ENCODE measurements at regions not wholly inside any gene's neighbourhood (a gene's known extent, or its start where the extent isn't known, plus 50 kb on each side); places are given as distances from the start of the nearest gene placed in this dataset.

DNA sequence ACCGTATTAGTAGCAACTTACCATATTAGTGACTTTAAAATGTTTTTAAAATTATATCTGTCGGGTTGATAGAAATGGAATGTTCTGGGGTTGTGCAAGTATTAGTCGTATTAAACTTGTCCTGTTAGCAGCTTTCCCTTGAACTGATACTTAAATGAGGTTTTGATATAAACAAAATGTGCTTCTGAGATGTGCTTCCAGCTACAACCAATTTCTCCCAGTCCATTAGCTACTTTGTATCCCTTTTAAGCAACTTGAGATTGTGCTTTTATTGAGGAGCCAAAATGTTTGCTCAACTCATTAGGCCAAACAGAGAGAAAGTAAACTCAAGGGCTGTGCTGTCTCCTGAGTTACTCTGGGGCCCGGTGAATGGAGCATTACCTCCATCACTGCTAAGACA, 255.0 kb upstream of the RBFOX1 start:
- ChIA-PET POLR2A (ENCODE audit: unreplicated experiment) (no interaction called here), CTCF (no interaction called here)
- Histone ChIP-seq H3K79me2 (ENCODE audit: low read length) (no peaks in the 10 kb centered on the region), H3K9ac (ENCODE audit: low read length) (no peak overlapping the region), H3K4me3 (ENCODE audit: low read length) (no peak overlapping the region), H4K20me1 (ENCODE audit: low read length) (no peaks in the 10 kb centered on the region), H2AFZ (ENCODE audit: low read length) (no peak overlapping the region), H3K9me2 (replicated peaks; ENCODE audit: low read length) (no peaks in the 10 kb centered on the region), H3K9me3 (ENCODE audit: low read length) (no peaks in the 10 kb centered on the region), H3K27me3 (ENCODE audit: low read length) (no peaks in the 10 kb centered on the region), H3K4me1 (ENCODE audit: insufficient read depth, low read length) (no peaks in the 10 kb centered on the region), H3K4me2 (ENCODE audit: low read length) (no peak overlapping the region), H3K36me3 (ENCODE audit: low read depth, low read length) (no peaks in the 10 kb centered on the region), H3K27ac (ENCODE audit: low read length) (no peak overlapping the region), H3F3A (ENCODE audit: low read length, unreplicated experiment) (no peaks in the 10 kb centered on the region)
- BruUV-seq (replicated peaks), result no TSS peak
- no peak for DNase-seq
- intact Hi-C loops (cut with micrococcal nuclease), result no loop called here
- TF ChIP-seq, protein P1, sequence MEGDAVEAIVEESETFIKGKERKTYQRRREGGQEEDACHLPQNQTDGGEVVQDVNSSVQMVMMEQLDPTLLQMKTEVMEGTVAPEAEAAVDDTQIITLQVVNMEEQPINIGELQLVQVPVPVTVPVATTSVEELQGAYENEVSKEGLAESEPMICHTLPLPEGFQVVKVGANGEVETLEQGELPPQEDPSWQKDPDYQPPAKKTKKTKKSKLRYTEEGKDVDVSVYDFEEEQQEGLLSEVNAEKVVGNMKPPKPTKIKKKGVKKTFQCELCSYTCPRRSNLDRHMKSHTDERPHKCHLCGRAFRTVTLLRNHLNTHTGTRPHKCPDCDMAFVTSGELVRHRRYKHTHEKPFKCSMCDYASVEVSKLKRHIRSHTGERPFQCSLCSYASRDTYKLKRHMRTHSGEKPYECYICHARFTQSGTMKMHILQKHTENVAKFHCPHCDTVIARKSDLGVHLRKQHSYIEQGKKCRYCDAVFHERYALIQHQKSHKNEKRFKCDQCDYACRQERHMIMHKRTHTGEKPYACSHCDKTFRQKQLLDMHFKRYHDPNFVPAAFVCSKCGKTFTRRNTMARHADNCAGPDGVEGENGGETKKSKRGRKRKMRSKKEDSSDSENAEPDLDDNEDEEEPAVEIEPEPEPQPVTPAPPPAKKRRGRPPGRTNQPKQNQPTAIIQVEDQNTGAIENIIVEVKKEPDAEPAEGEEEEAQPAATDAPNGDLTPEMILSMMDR (conservative IDR thresholded peaks at IDR 0.05; ENCODE audit: low read depth, low read length), result no peak
- TF ChIP-seq EZH2 (IDR thresholded peaks at IDR 0.05; ENCODE audit: low read length, unreplicated experiment), result no peak
- TF ChIP-seq EZH2phosphoT487 (IDR thresholded peaks at IDR 0.05; ENCODE audit: borderline replicate concordance, low read length), result no peak
- no peak for ATAC-seq

DNA sequence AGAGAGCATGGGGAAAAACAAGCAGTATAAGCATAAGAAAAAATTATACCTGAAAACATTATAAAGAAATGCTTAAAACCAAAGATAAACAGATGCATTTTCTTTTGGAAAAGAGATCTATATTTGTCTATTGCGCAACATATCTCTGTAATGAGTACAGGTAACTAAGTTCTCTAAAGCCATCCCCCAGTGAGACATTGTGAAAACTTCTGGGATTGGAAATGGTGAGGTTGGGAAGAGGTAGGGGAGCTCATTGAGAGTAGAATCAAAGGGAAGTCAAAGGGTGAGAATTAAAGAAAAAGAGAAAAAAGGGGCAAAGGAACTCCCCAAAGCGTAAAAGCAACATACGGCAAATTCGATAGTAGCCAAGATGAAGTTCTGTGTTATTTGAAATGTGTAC, 257.9 kb upstream of the RBFOX1 start:
- H3K4me1 ChIP-seq (ENCODE audit: insufficient read depth, low read length), result no peaks in the 10 kb centered on the region
- H3K9me2 ChIP-seq (replicated peaks; ENCODE audit: low read length), result no peaks in the 10 kb centered on the region
- H3K27me3 ChIP-seq (ENCODE audit: low read length), result no peaks in the 10 kb centered on the region
- TF ChIP-seq EZH2phosphoT487 (IDR thresholded peaks at IDR 0.05; ENCODE audit: borderline replicate concordance, low read length) (no peak), EZH2 (IDR thresholded peaks at IDR 0.05; ENCODE audit: low read length, unreplicated experiment) (no peak)
- TF ChIP-seq, protein P1 (conservative IDR thresholded peaks at IDR 0.05; ENCODE audit: low read depth, low read length), result no peak
- no peaks in the 10 kb centered on the region for H3K9me3 ChIP-seq (ENCODE audit: low read length)
- POLR2A ChIA-PET (ENCODE audit: unreplicated experiment), result no interaction called here
- no peaks in the 10 kb centered on the region for H3K79me2 ChIP-seq (ENCODE audit: low read length)
- DNase-seq (no peak), ATAC-seq (no peak)
- H3K4me3 ChIP-seq (ENCODE audit: low read length), result no peak overlapping the region
- H3K36me3 ChIP-seq (ENCODE audit: low read depth, low read length), result no peaks in the 10 kb centered on the region
- no peak overlapping the region for H3K9ac ChIP-seq (ENCODE audit: low read length)
- no peak overlapping the region for H2AFZ ChIP-seq (ENCODE audit: low read length)
- no TSS peak for BruUV-seq (replicated peaks)
- H3F3A ChIP-seq (ENCODE audit: low read length, unreplicated experiment), result no peaks in the 10 kb centered on the region
- H4K20me1 ChIP-seq (ENCODE audit: low read length), result no peaks in the 10 kb centered on the region
- H3K4me2 ChIP-seq (ENCODE audit: low read length), result no peak overlapping the region
- intact Hi-C loops (cut with micrococcal nuclease), result no loop called here
- H3K27ac ChIP-seq (ENCODE audit: low read length), result no peak overlapping the region
- CTCF ChIA-PET, result no interaction called here

DNA sequence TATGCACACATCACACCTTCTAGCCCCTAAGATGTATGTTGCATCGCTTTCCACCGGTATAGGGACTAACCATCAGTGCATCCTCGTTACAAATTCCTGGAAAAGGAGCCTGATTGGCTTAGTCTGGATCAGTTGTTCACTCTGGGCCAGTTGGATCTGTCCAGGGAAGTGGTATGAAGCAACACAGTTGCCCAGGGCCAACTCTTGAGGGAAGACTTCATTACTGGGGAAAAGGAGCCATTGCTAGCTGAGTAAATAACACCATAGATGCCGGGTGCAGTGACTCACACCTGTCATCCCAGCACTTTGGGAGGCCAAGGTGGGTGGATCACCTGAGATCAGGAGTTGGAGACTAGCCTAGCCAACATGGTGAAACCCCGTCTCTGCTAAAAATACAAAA, 275.2 kb upstream of the RBFOX1 start:
- Histone ChIP-seq H3K9me2 (replicated peaks; ENCODE audit: low read length) (no peaks in the 10 kb centered on the region), H3K4me2 (ENCODE audit: low read length) (no peak overlapping the region), H4K20me1 (ENCODE audit: low read length) (no peaks in the 10 kb centered on the region), H3K36me3 (ENCODE audit: low read depth, low read length) (no peaks in the 10 kb centered on the region), H3K9ac (ENCODE audit: low read length) (no peak overlapping the region), H3K4me1 (ENCODE audit: insufficient read depth, low read length) (no peaks in the 10 kb centered on the region), H2AFZ (ENCODE audit: low read length) (no peak overlapping the region), H3F3A (ENCODE audit: low read length, unreplicated experiment) (no peaks in the 10 kb centered on the region), H3K4me3 (ENCODE audit: low read length) (no peak overlapping the region), H3K27me3 (ENCODE audit: low read length) (no peaks in the 10 kb centered on the region), H3K9me3 (ENCODE audit: low read length) (no peaks in the 10 kb centered on the region), H3K27ac (ENCODE audit: low read length) (no peak overlapping the region), H3K79me2 (ENCODE audit: low read length) (no peaks in the 10 kb centered on the region)
- intact Hi-C loops (cut with micrococcal nuclease), result no loop called here
- POLR2A ChIA-PET (ENCODE audit: unreplicated experiment), result no interaction called here
- no peak for ATAC-seq
- CTCF ChIA-PET, result no interaction called here
- BruUV-seq (replicated peaks), result no TSS peak
- TF ChIP-seq EZH2phosphoT487 (IDR thresholded peaks at IDR 0.05; ENCODE audit: borderline replicate concordance, low read length) (no peak), EZH2 (IDR thresholded peaks at IDR 0.05; ENCODE audit: low read length, unreplicated experiment) (no peak)
- TF ChIP-seq, protein P1 (conservative IDR thresholded peaks at IDR 0.05; ENCODE audit: low read depth, low read length), result no peak
- no peak for DNase-seq
